ENCODE measurements at regions not wholly inside any gene's neighbourhood (a gene's known extent, or its start where the extent isn't known, plus 50 kb on each side); places are given as distances from the start of the nearest gene placed in this dataset.

DNA sequence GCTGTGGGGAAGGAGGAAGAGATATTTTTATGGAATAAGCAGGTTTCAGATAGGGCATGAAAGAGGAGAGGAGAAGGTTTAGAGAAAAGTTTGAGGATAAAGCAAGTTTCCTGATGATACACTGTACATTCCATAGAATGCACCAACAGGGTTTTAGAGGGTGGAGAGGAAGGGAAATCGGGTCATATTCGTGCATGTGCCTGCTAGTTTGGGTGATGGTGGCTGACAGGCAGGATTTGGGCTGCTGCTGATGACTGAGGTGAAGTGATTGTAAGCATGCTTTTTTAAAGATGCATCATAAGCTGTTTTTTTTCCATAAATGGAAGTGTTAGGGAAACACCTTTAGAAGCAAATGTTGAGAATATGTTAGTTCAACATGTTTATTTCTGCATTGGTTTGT is 68.8 kb downstream of the PMAIP1 start:
- TF ChIP-seq, protein P1, sequence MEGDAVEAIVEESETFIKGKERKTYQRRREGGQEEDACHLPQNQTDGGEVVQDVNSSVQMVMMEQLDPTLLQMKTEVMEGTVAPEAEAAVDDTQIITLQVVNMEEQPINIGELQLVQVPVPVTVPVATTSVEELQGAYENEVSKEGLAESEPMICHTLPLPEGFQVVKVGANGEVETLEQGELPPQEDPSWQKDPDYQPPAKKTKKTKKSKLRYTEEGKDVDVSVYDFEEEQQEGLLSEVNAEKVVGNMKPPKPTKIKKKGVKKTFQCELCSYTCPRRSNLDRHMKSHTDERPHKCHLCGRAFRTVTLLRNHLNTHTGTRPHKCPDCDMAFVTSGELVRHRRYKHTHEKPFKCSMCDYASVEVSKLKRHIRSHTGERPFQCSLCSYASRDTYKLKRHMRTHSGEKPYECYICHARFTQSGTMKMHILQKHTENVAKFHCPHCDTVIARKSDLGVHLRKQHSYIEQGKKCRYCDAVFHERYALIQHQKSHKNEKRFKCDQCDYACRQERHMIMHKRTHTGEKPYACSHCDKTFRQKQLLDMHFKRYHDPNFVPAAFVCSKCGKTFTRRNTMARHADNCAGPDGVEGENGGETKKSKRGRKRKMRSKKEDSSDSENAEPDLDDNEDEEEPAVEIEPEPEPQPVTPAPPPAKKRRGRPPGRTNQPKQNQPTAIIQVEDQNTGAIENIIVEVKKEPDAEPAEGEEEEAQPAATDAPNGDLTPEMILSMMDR (IDR thresholded peaks at IDR 0.05; ENCODE audit: poor library complexity) = no peak
- TF ChIP-seq EZH2 (IDR thresholded peaks at IDR 0.05; ENCODE audit: borderline replicate concordance) = no peak
- no peak for TF ChIP-seq EZH2phosphoT487 (IDR thresholded peaks at IDR 0.05; ENCODE audit: low read depth, severe bottlenecking, unreplicated experiment)
